Keratinocyte (primary cell): ENCODE measurements at regions not wholly inside any gene's neighbourhood (a gene's known extent, or its start where the extent isn't known, plus 50 kb on each side); places are given as distances from the start of the nearest gene placed in this dataset.

Experiments
- DNase-seq: peaks from one replicate; pipeline ENCODE4 v3.0.0-alpha.2; 2011; ENCODE audit warnings: low read depth, missing footprints, low spot score
- FAIRE-seq: peaks from 2 replicates; lab custom pipeline; 2011; peaks lifted over from hg19 to GRCh38; lab: Jason Lieb, UNC
- H2AFZ ChIP-seq: 2 replicates; pipeline ENCODE4 v1.6.0; 2012; ENCODE audit warnings: low read length, control low read depth, inconsistent platforms; ENCODE audit not compliant: control insufficient read depth
- H3K27ac ChIP-seq: 2 replicates; pipeline ENCODE4 v1.5.1; 2011; ENCODE audit warnings: low read length; ENCODE audit not compliant: control insufficient read depth, insufficient read depth
- H3K27me3 ChIP-seq: 3 replicates; pipeline ENCODE4 v1.6.0; 2011; ENCODE audit warnings: low read length; ENCODE audit not compliant: control insufficient read depth, insufficient read depth; ENCODE audit errors: extremely low read depth
- H3K36me3 ChIP-seq, 2 experiments: 2 replicates in 1 of 2; 3 replicates in 1 of 2; pipeline ENCODE4 v1.5.1; 2011; ENCODE audit warnings: low read length in 2 of 2, mild to moderate bottlenecking in 1 of 2; ENCODE audit not compliant: control insufficient read depth in 2 of 2, insufficient read depth in 2 of 2; ENCODE audit errors: extremely low read depth in 1 of 2
- H3K4me1 ChIP-seq: 3 replicates; pipeline ENCODE4 v1.5.1; 2011; ENCODE audit warnings: low read length; ENCODE audit not compliant: control insufficient read depth, insufficient read depth; ENCODE audit errors: extremely low read depth
- H3K4me2 ChIP-seq: 3 replicates; pipeline ENCODE4 v1.6.0; 2011; ENCODE audit warnings: low read depth, low read length; ENCODE audit not compliant: control insufficient read depth, insufficient read depth; ENCODE audit errors: extremely low read depth
- H3K4me3 ChIP-seq, 3 experiments: fragments of 200-600 bp in 1 of 3; sonication (generic) in 1 of 3; 2 replicates in 2 of 3; 3 replicates in 1 of 3; pipeline ENCODE4 v1.5.1; 2011 to 2016; ENCODE audit warnings: low read length in 3 of 3, mild to moderate bottlenecking in 3 of 3, control low read depth in 2 of 3, inconsistent platforms in 1 of 3, low read depth in 1 of 3, mixed read lengths in 1 of 3, mixed run types in 1 of 3, moderate library complexity in 1 of 3; ENCODE audit not compliant: control insufficient read depth in 2 of 3, insufficient read depth in 2 of 3; ENCODE audit errors: extremely low read depth in 1 of 3
- H3K79me2 ChIP-seq: 2 replicates; pipeline ENCODE4 v1.6.0; 2012; ENCODE audit warnings: low read length; ENCODE audit not compliant: control insufficient read depth, insufficient read depth
- H3K9ac ChIP-seq: 3 replicates; pipeline ENCODE4 v1.6.0; 2011; ENCODE audit warnings: low read length; ENCODE audit not compliant: control insufficient read depth, insufficient read depth; ENCODE audit errors: extremely low read depth
- H3K9me1 ChIP-seq: 3 replicates; pipeline ENCODE4 v1.6.0; 2011; ENCODE audit warnings: low read length; ENCODE audit not compliant: control insufficient read depth, insufficient read depth; ENCODE audit errors: extremely low read depth
- H3K9me3 ChIP-seq: 2 replicates; pipeline ENCODE4 v1.5.1; 2012; ENCODE audit warnings: low read depth, low read length; ENCODE audit not compliant: control insufficient read depth
- H4K20me1 ChIP-seq: 3 replicates; pipeline ENCODE4 v1.6.0; 2011; ENCODE audit warnings: low read length; ENCODE audit not compliant: control insufficient read depth, insufficient read depth; ENCODE audit errors: extremely low read depth
- CTCF ChIP-seq, 3 experiments: IDR thresholded peaks in 1 of 3; conservative IDR thresholded peaks in 1 of 3; optimal IDR thresholded peaks in 1 of 3; 2 replicates in 2 of 3; 3 replicates in 1 of 3; pipeline versions ENCODE3 to v1.5.1; 2011; ENCODE audit warnings: low read length in 3 of 3, mild to moderate bottlenecking in 3 of 3, moderate library complexity in 2 of 3, control low read depth in 1 of 3, inconsistent platforms in 1 of 3; ENCODE audit not compliant: insufficient read depth in 2 of 3; ENCODE audit errors: extremely low read depth in 1 of 3
- EZH2 ChIP-seq: IDR thresholded peaks from one replicate; pipeline ENCODE4 v1.6.1; 2012; ENCODE audit warnings: inconsistent platforms, mild to moderate bottlenecking, low read length, moderate library complexity
- dilution Hi-C: fragments of 300-500 bp; cut with MboI; formaldehyde crosslinking; loops from one replicate; pipeline ENCODE4 v1.7.0; 2020; ENCODE audit warnings: low sequenced_read_pairs; ENCODE audit not compliant: extremely low pct_ligation_motif_present

- Histone ChIP-seq H3K4me2 (no peak overlapping the region), H2AFZ (no peak overlapping the region)
- dilution Hi-C loops: no loop called here
These were observed 433.0 kb downstream of the LRIG3 start for GRCh38 chr12:58487255-58487654.

GRCh38 chr12:58487678-58488161 lies 432.6 kb downstream of the LRIG3 start:
- H3K4me2 ChIP-seq: no peak overlapping the region

More at GRCh38 chr12:58487255-58487654, 433.0 kb downstream of the LRIG3 start:
- H3K9me3 ChIP-seq: no peaks in the 10 kb centered on the region
- TF ChIP-seq EZH2: no peak
- TF ChIP-seq CTCF (optimal IDR thresholded peaks at IDR 0.05 in 1 of 3, IDR thresholded peaks at IDR 0.05 in 1 of 3, conservative IDR thresholded peaks at IDR 0.05 in 1 of 3; ENCODE audit: extremely low read depth in 1 of 3, insufficient read depth in 2 of 3, low read length in 3 of 3): no peak
- FAIRE-seq (no peak), DNase-seq (no peak)
- no peaks in the 10 kb centered on the region for H3K36me3 ChIP-seq
- H3K9me1 ChIP-seq: no peaks in the 10 kb centered on the region
- H4K20me1 ChIP-seq: no peaks in the 10 kb centered on the region
- H3K27ac ChIP-seq: no peak overlapping the region
- H3K79me2 ChIP-seq: no peaks in the 10 kb centered on the region
- no peaks in the 10 kb centered on the region for H3K4me1 ChIP-seq
- no peak overlapping the region for H3K9ac ChIP-seq
- H3K4me3 ChIP-seq: no peak overlapping the region
- H3K27me3 ChIP-seq: no peaks in the 10 kb centered on the region

More at GRCh38 chr12:58487678-58488161, 432.6 kb downstream of the LRIG3 start:
- Histone ChIP-seq H2AFZ (no peak overlapping the region), H3K27me3 (no peaks in the 10 kb centered on the region), H4K20me1 (no peaks in the 10 kb centered on the region), H3K36me3 (no peaks in the 10 kb centered on the region), H3K9me3 (no peaks in the 10 kb centered on the region), H3K79me2 (no peaks in the 10 kb centered on the region), H3K9me1 (no peaks in the 10 kb centered on the region), H3K4me3 (no peak overlapping the region), H3K27ac (no peak overlapping the region), H3K4me1 (no peaks in the 10 kb centered on the region), H3K9ac (no peak overlapping the region)
- TF ChIP-seq CTCF (optimal IDR thresholded peaks at IDR 0.05 in 1 of 3, IDR thresholded peaks at IDR 0.05 in 1 of 3, conservative IDR thresholded peaks at IDR 0.05 in 1 of 3; ENCODE audit: extremely low read depth in 1 of 3, insufficient read depth in 2 of 3, low read length in 3 of 3) (no peak), EZH2 (no peak)
- FAIRE-seq (peak; percentile 55), DNase-seq (no peak)
- dilution Hi-C loops: no loop called here
